Esophagus muscularis mucosa (tissue), 4 donors: ENCODE measurements at regions not wholly inside any gene's neighbourhood (a gene's known extent, or its start where the extent isn't known, plus 50 kb on each side); places are given as distances from the start of the nearest gene placed in this dataset.

ENCODE experiments used
- DNase-seq: peaks from one replicate; pipeline ENCODE4 v3.0.0-alpha.2; 2017; ENCODE audit errors: extremely low spot score
- H3K27ac ChIP-seq, 4 donors: fragments of 200-600 bp; sonication (generic); replicated peaks in 1 of 4; 1 replicate in 3 of 4; 2 replicates in 1 of 4; pipeline ENCODE4 v1.5.1; 2016 to 2019; ENCODE audit warnings: mild to moderate bottlenecking in 1 of 4
- H3K27me3 ChIP-seq, 4 donors: fragments of 200-600 bp; sonication (generic); one replicate each; pipeline versions ENCODE4 v1.5.1 to v1.6.0; 2016 to 2019
- H3K36me3 ChIP-seq, 4 donors: fragments of 200-600 bp; sonication (generic); one replicate each; pipeline ENCODE4 v1.5.1; 2016 to 2019
- H3K4me1 ChIP-seq, 4 donors: fragments of 200-600 bp; sonication (generic); one replicate each; pipeline ENCODE4 v1.5.1; 2016 to 2019
- H3K4me3 ChIP-seq, 4 donors: fragments of 200-600 bp; sonication (generic); 1 replicate in 2 of 4; 2 replicates in 2 of 4; pipeline ENCODE4 v1.5.1; 2016 to 2019; ENCODE audit warnings: mild to moderate bottlenecking in 4 of 4, moderate library complexity in 1 of 4
- H3K9me3 ChIP-seq, 4 donors: fragments of 200-600 bp; sonication (generic); 1 replicate in 3 of 4; 2 replicates in 1 of 4; pipeline ENCODE4 v1.5.1; 2016 to 2019
- CTCF ChIP-seq, 3 experiments: fragments of 200-600 bp in 2 of 3; fragments of 450-650 bp in 1 of 3; sonication (generic) in 2 of 3; IDR thresholded peaks; one replicate each; pipeline ENCODE4 v1.5.1; 2017 to 2019; ENCODE audit warnings: antibody characterized with exemption in 3 of 3, mild to moderate bottlenecking in 2 of 3, moderate library complexity in 1 of 3
- EP300 ChIP-seq: sonication (generic); formaldehyde crosslinking; IDR thresholded peaks from one replicate; pipeline ENCODE4 v1.6.1; 2017; ENCODE audit warnings: antibody characterized with exemption
- POLR2A ChIP-seq: fragments of 450-650 bp; IDR thresholded peaks from one replicate; pipeline ENCODE4 v1.6.1; 2017; ENCODE audit warnings: antibody characterized with exemption, moderate library complexity, mild to moderate bottlenecking, low read depth
- POLR2AphosphoS5 ChIP-seq, 2 donors: sonication (generic); formaldehyde crosslinking; IDR thresholded peaks; one replicate each; pipeline ENCODE4 v1.6.1; 2017; ENCODE audit warnings: antibody characterized with exemption in 2 of 2
- WGBS: methylation state at CpG from one replicate; pipeline ENCODE4 v1.1.5; 2018; 5-methylcytosine and 5-hydroxymethylcytosine counted together
- intact Hi-C: fragments of 100-400 bp; cut with DNase I; formaldehyde crosslinking; loops from one replicate; pipeline ENCODE4 v1.15.1; 2023

- 88% methylated on average over 8 of the region's 10 CpGs for WGBS
- H3K4me1 ChIP-seq: no peaks in the 10 kb centered on the region
- no peak for DNase-seq
- H3K27me3 ChIP-seq: no peaks in the 10 kb centered on the region
- H3K36me3 ChIP-seq: no peaks in the 10 kb centered on the region
- intact Hi-C loops: no loop called here
- no peak overlapping the region for H3K4me3 ChIP-seq
- TF ChIP-seq EP300: no peak
- no peak for TF ChIP-seq CTCF (IDR thresholded peaks at IDR 0.05)
- no peak for TF ChIP-seq POLR2A
- TF ChIP-seq POLR2AphosphoS5 (IDR thresholded peaks at IDR 0.05): no peak
- H3K27ac ChIP-seq: no peak overlapping the region
- H3K9me3 ChIP-seq: no peaks in the 10 kb centered on the region
Measured at GRCh38 chr6:141261016-141261671, 871.6 kb upstream of the GJE1 start.

- no CpG with 5 or more reads among the region's 7 CpGs for WGBS
- H3K4me1 ChIP-seq: no peaks in the 10 kb centered on the region
- H3K9me3 ChIP-seq: no peaks in the 10 kb centered on the region
- TF ChIP-seq POLR2A (no peak), EP300 (no peak), CTCF (IDR thresholded peaks at IDR 0.05) (no peak), POLR2AphosphoS5 (IDR thresholded peaks at IDR 0.05) (no peak)
- intact Hi-C loops: no loop called here
- H3K27me3 ChIP-seq: no peaks in the 10 kb centered on the region
- no peak for DNase-seq
- H3K27ac ChIP-seq: no peak overlapping the region
- no peaks in the 10 kb centered on the region for H3K36me3 ChIP-seq
- H3K4me3 ChIP-seq: no peak overlapping the region
Measured at GRCh38 chr6:141260627-141261015, 872.1 kb upstream of the GJE1 start.

- Histone ChIP-seq H3K27ac (no peak overlapping the region), H3K36me3 (no peaks in the 10 kb centered on the region), H3K4me3 (no peak overlapping the region), H3K27me3 (no peaks in the 10 kb centered on the region), H3K4me1 (no peaks in the 10 kb centered on the region), H3K9me3 (no peaks in the 10 kb centered on the region)
- TF ChIP-seq CTCF (IDR thresholded peaks at IDR 0.05) (no peak), EP300 (no peak), POLR2A (no peak), POLR2AphosphoS5 (IDR thresholded peaks at IDR 0.05) (no peak)
- 80% methylated on average over 5 of the region's 5 CpGs for WGBS
- DNase-seq: no peak
- intact Hi-C loops: no loop called here
Measured at GRCh38 chr6:141259807-141260206, 872.9 kb upstream of the GJE1 start.

GRCh38 chr6:141259091-141259490 is 873.6 kb upstream of the GJE1 start:
- Histone ChIP-seq H3K9me3 (no peaks in the 10 kb centered on the region), H3K36me3 (no peaks in the 10 kb centered on the region), H3K4me3 (no peak overlapping the region), H3K27ac (no peak overlapping the region), H3K27me3 (no peaks in the 10 kb centered on the region), H3K4me1 (peaks cover 0 to 3% (median 3%) of the 10 kb centered on the region in 4 donors)
- no peak for TF ChIP-seq EP300
- no peak for TF ChIP-seq POLR2A
- TF ChIP-seq CTCF (IDR thresholded peaks at IDR 0.05): no peak
- TF ChIP-seq POLR2AphosphoS5 (IDR thresholded peaks at IDR 0.05): no peak
- DNase-seq: no peak
- 69% methylated on average over 3 of the region's 3 CpGs for WGBS
- intact Hi-C loops: no loop called here

- intact Hi-C loops: no loop called here
Measured at GRCh38 chr6:141258516-141258915, 874.2 kb upstream of the GJE1 start.

More at GRCh38 chr6:141258516-141258915, 874.2 kb upstream of the GJE1 start:
- 92% methylated on average over 5 of the region's 5 CpGs for WGBS
- Histone ChIP-seq H3K27me3 (no peaks in the 10 kb centered on the region), H3K4me3 (no peak overlapping the region), H3K27ac (no peak overlapping the region), H3K4me1 (peaks cover 0 to 9% (median 9%) of the 10 kb centered on the region in 4 donors), H3K36me3 (no peaks in the 10 kb centered on the region), H3K9me3 (no peaks in the 10 kb centered on the region)
- TF ChIP-seq POLR2AphosphoS5 (IDR thresholded peaks at IDR 0.05): no peak
- no peak for TF ChIP-seq EP300
- no peak for TF ChIP-seq POLR2A
- TF ChIP-seq CTCF (IDR thresholded peaks at IDR 0.05): no peak
- no peak for DNase-seq
